ENCODE measurements at regions not wholly inside any gene's neighbourhood (a gene's known extent, or its start where the extent isn't known, plus 50 kb on each side); places are given as distances from the start of the nearest gene placed in this dataset.

- Histone ChIP-seq H3K18ac (ENCODE audit: low read length) (no peak overlapping the region), H3K4me1 (ENCODE audit: control insufficient read depth in 1 of 2, insufficient read depth in 2 of 2, low read length in 2 of 2) (peaks cover 2 to 4% of the 10 kb centered on the region in 2 experiments), H3K9me3 (ENCODE audit: insufficient read depth, low read depth, low read length) (no peaks in the 10 kb centered on the region), H2BK12ac (ENCODE audit: low read length) (no peak overlapping the region), H3K27ac (ENCODE audit: low read depth, low read length) (no peak overlapping the region), H3K79me2 (ENCODE audit: control insufficient read depth, insufficient read depth, low read length, poor library complexity) (no peaks in the 10 kb centered on the region), H2AFZ (ENCODE audit: insufficient read depth, low read length, poor library complexity) (no peak overlapping the region), H3K79me1 (ENCODE audit: low read length) (no peaks in the 10 kb centered on the region), H2BK5ac (ENCODE audit: low read depth, low read length, poor library complexity) (no peak overlapping the region), H3K23ac (ENCODE audit: low read length) (no peak overlapping the region), H4K12ac (ENCODE audit: low read depth, low read length) (no peak overlapping the region), H3K14ac (ENCODE audit: low read length) (no peak overlapping the region), H2AK5ac (ENCODE audit: low read length) (no peak overlapping the region), H3K4me3 (ENCODE audit: low read depth, low read length) (no peak overlapping the region), H3K9ac (ENCODE audit: low read length) (no peak overlapping the region), H3K27me3 (ENCODE audit: insufficient read depth, low read length) (no peaks in the 10 kb centered on the region), H3K4me2 (ENCODE audit: low read length) (no peak overlapping the region), H2BK120ac (ENCODE audit: insufficient read depth, low read length, poor library complexity) (no peak overlapping the region), H4K8ac (ENCODE audit: low read depth, low read length) (no peak overlapping the region), H4K91ac (ENCODE audit: low read depth, low read length) (no peak overlapping the region), H3K36me3 (ENCODE audit: control insufficient read depth in 1 of 2, insufficient read depth in 2 of 2, low read length in 2 of 2) (no peaks in the 10 kb centered on the region), H3K4ac (ENCODE audit: low read depth, low read length) (no peak overlapping the region)
- no peak for DNase-seq
- no CpG with 5 or more reads among the region's 3 CpGs for WGBS (ENCODE audit: extremely low coverage, insufficient coverage, insufficient read length)
Measured at GRCh38 chr4:122528879-122529278, 72.4 kb upstream of the IL2 start.

GRCh38 chr4:122525865-122526264 lies 69.3 kb upstream of the IL2 start:
- no peak overlapping the region for H4K12ac ChIP-seq (ENCODE audit: low read depth, low read length)
- H2BK120ac ChIP-seq (ENCODE audit: insufficient read depth, low read length, poor library complexity), result no peak overlapping the region
- no peak overlapping the region for H3K23ac ChIP-seq (ENCODE audit: low read length)
- H3K4me1 ChIP-seq (ENCODE audit: control insufficient read depth in 1 of 2, insufficient read depth in 2 of 2, low read length in 2 of 2), result peaks cover 2 to 4% of the 10 kb centered on the region in 2 experiments
- H3K79me2 ChIP-seq (ENCODE audit: control insufficient read depth, insufficient read depth, low read length, poor library complexity), result no peaks in the 10 kb centered on the region
- H3K27ac ChIP-seq (ENCODE audit: low read depth, low read length), result no peak overlapping the region
- H2BK12ac ChIP-seq (ENCODE audit: low read length), result no peak overlapping the region
- H4K91ac ChIP-seq (ENCODE audit: low read depth, low read length), result no peak overlapping the region
- no peaks in the 10 kb centered on the region for H3K79me1 ChIP-seq (ENCODE audit: low read length)
- no peak overlapping the region for H3K14ac ChIP-seq (ENCODE audit: low read length)
- H3K27me3 ChIP-seq (ENCODE audit: insufficient read depth, low read length), result no peaks in the 10 kb centered on the region
- H3K36me3 ChIP-seq (ENCODE audit: control insufficient read depth in 1 of 2, insufficient read depth in 2 of 2, low read length in 2 of 2), result no peaks in the 10 kb centered on the region
- no CpG with 5 or more reads among the region's 1 CpG for WGBS (ENCODE audit: extremely low coverage, insufficient coverage, insufficient read length)
- H3K9me3 ChIP-seq (ENCODE audit: insufficient read depth, low read depth, low read length), result no peaks in the 10 kb centered on the region
- H2BK5ac ChIP-seq (ENCODE audit: low read depth, low read length, poor library complexity), result no peak overlapping the region
- H2AFZ ChIP-seq (ENCODE audit: insufficient read depth, low read length, poor library complexity), result no peak overlapping the region
- no peak overlapping the region for H3K9ac ChIP-seq (ENCODE audit: low read length)
- H3K4ac ChIP-seq (ENCODE audit: low read depth, low read length), result no peak overlapping the region
- DNase-seq, result no peak
- no peak overlapping the region for H4K8ac ChIP-seq (ENCODE audit: low read depth, low read length)
- no peak overlapping the region for H2AK5ac ChIP-seq (ENCODE audit: low read length)
- H3K18ac ChIP-seq (ENCODE audit: low read length), result no peak overlapping the region
- no peak overlapping the region for H3K4me2 ChIP-seq (ENCODE audit: low read length)
- H3K4me3 ChIP-seq (ENCODE audit: low read depth, low read length), result no peak overlapping the region

GRCh38 chr4:122524176-122524575 lies 67.7 kb upstream of the IL2 start:
- Histone ChIP-seq H3K4me1 (ENCODE audit: control insufficient read depth in 1 of 2, insufficient read depth in 2 of 2, low read length in 2 of 2) (peaks cover 2 to 4% of the 10 kb centered on the region in 2 experiments), H3K36me3 (ENCODE audit: control insufficient read depth in 1 of 2, insufficient read depth in 2 of 2, low read length in 2 of 2) (no peaks in the 10 kb centered on the region), H4K8ac (ENCODE audit: low read depth, low read length) (no peak overlapping the region), H2BK5ac (ENCODE audit: low read depth, low read length, poor library complexity) (no peak overlapping the region), H3K9ac (ENCODE audit: low read length) (no peak overlapping the region), H3K18ac (ENCODE audit: low read length) (no peak overlapping the region), H3K79me2 (ENCODE audit: control insufficient read depth, insufficient read depth, low read length, poor library complexity) (no peaks in the 10 kb centered on the region), H3K9me3 (ENCODE audit: insufficient read depth, low read depth, low read length) (no peaks in the 10 kb centered on the region), H3K79me1 (ENCODE audit: low read length) (no peaks in the 10 kb centered on the region), H3K4ac (ENCODE audit: low read depth, low read length) (no peak overlapping the region), H2AK5ac (ENCODE audit: low read length) (no peak overlapping the region), H3K23ac (ENCODE audit: low read length) (no peak overlapping the region), H3K27ac (ENCODE audit: low read depth, low read length) (no peak overlapping the region), H4K91ac (ENCODE audit: low read depth, low read length) (no peak overlapping the region), H3K4me3 (ENCODE audit: low read depth, low read length) (no peak overlapping the region), H3K14ac (ENCODE audit: low read length) (no peak overlapping the region), H2BK120ac (ENCODE audit: insufficient read depth, low read length, poor library complexity) (no peak overlapping the region), H3K27me3 (ENCODE audit: insufficient read depth, low read length) (no peaks in the 10 kb centered on the region), H2BK12ac (ENCODE audit: low read length) (no peak overlapping the region), H4K12ac (ENCODE audit: low read depth, low read length) (no peak overlapping the region), H3K4me2 (ENCODE audit: low read length) (no peak overlapping the region), H2AFZ (ENCODE audit: insufficient read depth, low read length, poor library complexity) (no peak overlapping the region)
- DNase-seq, result no peak

- no peak for DNase-seq
- Histone ChIP-seq H3K27me3 (ENCODE audit: insufficient read depth, low read length) (no peaks in the 10 kb centered on the region), H3K9ac (ENCODE audit: low read length) (no peak overlapping the region), H2BK5ac (ENCODE audit: low read depth, low read length, poor library complexity) (no peak overlapping the region), H4K8ac (ENCODE audit: low read depth, low read length) (no peak overlapping the region), H3K4me2 (ENCODE audit: low read length) (no peak overlapping the region), H3K4me1 (ENCODE audit: control insufficient read depth in 1 of 2, insufficient read depth in 2 of 2, low read length in 2 of 2) (peaks cover 2 to 4% of the 10 kb centered on the region in 2 experiments), H4K12ac (ENCODE audit: low read depth, low read length) (no peak overlapping the region), H3K27ac (ENCODE audit: low read depth, low read length) (no peak overlapping the region), H3K79me1 (ENCODE audit: low read length) (no peaks in the 10 kb centered on the region), H3K23ac (ENCODE audit: low read length) (no peak overlapping the region), H3K14ac (ENCODE audit: low read length) (no peak overlapping the region), H3K36me3 (ENCODE audit: control insufficient read depth in 1 of 2, insufficient read depth in 2 of 2, low read length in 2 of 2) (no peaks in the 10 kb centered on the region), H2BK120ac (ENCODE audit: insufficient read depth, low read length, poor library complexity) (no peak overlapping the region), H4K91ac (ENCODE audit: low read depth, low read length) (no peak overlapping the region), H3K9me3 (ENCODE audit: insufficient read depth, low read depth, low read length) (no peaks in the 10 kb centered on the region), H2AFZ (ENCODE audit: insufficient read depth, low read length, poor library complexity) (no peak overlapping the region), H2AK5ac (ENCODE audit: low read length) (no peak overlapping the region), H3K79me2 (ENCODE audit: control insufficient read depth, insufficient read depth, low read length, poor library complexity) (no peaks in the 10 kb centered on the region), H3K18ac (ENCODE audit: low read length) (no peak overlapping the region), H2BK12ac (ENCODE audit: low read length) (no peak overlapping the region), H3K4me3 (ENCODE audit: low read depth, low read length) (no peak overlapping the region), H3K4ac (ENCODE audit: low read depth, low read length) (no peak overlapping the region)
- WGBS (ENCODE audit: extremely low coverage, insufficient coverage, insufficient read length), result no CpG with 5 or more reads among the region's 1 CpG
Measured at GRCh38 chr4:122522944-122523343, 66.4 kb upstream of the IL2 start.

All from trophoblast cell (in vitro differentiated cells and primary cell).